HG03039 (cell line): ENCODE measurements at regions not wholly inside any gene's neighbourhood (a gene's known extent, or its start where the extent isn't known, plus 50 kb on each side); places are given as distances from the start of the nearest gene placed in this dataset.

Experiments used
- ATAC-seq: cut with Tn5 transposase; IDR thresholded peaks from one replicate; pipeline ENCODE4 v1.9.1; 2021; ENCODE audit warnings: mild to moderate bottlenecking, moderate library complexity; ENCODE audit not compliant: unreplicated experiment

GRCh38 chr17:71287071-71287823 lies 833.6 kb upstream of the SOX9 start:
- no peak for ATAC-seq

- ATAC-seq, result no peak
Measured at GRCh38 chr17:71292006-71292405, 828.8 kb upstream of the SOX9 start.

- ATAC-seq, result no peak
Measured at GRCh38 chr17:71296005-71296404, 824.8 kb upstream of the SOX9 start.

- ATAC-seq, result no peak
Measured at GRCh38 chr17:71301063-71301462, 819.8 kb upstream of the SOX9 start.

- ATAC-seq, result no peak
Measured at GRCh38 chr17:71302721-71303549, 817.9 kb upstream of the SOX9 start.

GRCh38 chr17:71304498-71305158 lies 816.2 kb upstream of the SOX9 start:
- ATAC-seq, result no peak

GRCh38 chr17:71313866-71314265 lies 807.0 kb upstream of the SOX9 start:
- no peak for ATAC-seq

GRCh38 chr17:71315568-71315967 lies 805.3 kb upstream of the SOX9 start:
- ATAC-seq, result no peak

GRCh38 chr17:71316176-71316897 lies 804.5 kb upstream of the SOX9 start:
- no peak for ATAC-seq

GRCh38 chr17:71320009-71320796 lies 800.6 kb upstream of the SOX9 start:
- ATAC-seq, result no peak

- ATAC-seq, result no peak
Measured at GRCh38 chr17:71325117-71325516, 795.7 kb upstream of the SOX9 start.

GRCh38 chr17:71325886-71326285 lies 794.9 kb upstream of the SOX9 start:
- ATAC-seq, result no peak

- ATAC-seq, result no peak
Measured at GRCh38 chr17:71327376-71328059, 793.3 kb upstream of the SOX9 start.

GRCh38 chr17:71329310-71330098 lies 791.3 kb upstream of the SOX9 start:
- ATAC-seq, result no peak

- ATAC-seq, result no peak
Measured at GRCh38 chr17:71330099-71330375, 790.8 kb upstream of the SOX9 start.

GRCh38 chr17:71331754-71332325 lies 789.0 kb upstream of the SOX9 start:
- no peak for ATAC-seq

GRCh38 chr17:71334048-71334751 lies 786.6 kb upstream of the SOX9 start:
- ATAC-seq, result no peak

- ATAC-seq, result no peak
Measured at GRCh38 chr17:71335212-71335611, 785.6 kb upstream of the SOX9 start.
